Cerebellar cortex (tissue), 1 donor: ENCODE measurements at regions not wholly inside any gene's neighbourhood (a gene's known extent, or its start where the extent isn't known, plus 50 kb on each side); places are given as distances from the start of the nearest gene placed in this dataset.
"Not testable (repeated sequence)": the region's sequence is repeated elsewhere in the genome, so short reads cannot be mapped to it uniquely, and the experiment has no call there.

ENCODE experiments used
- DNase-seq: peaks from one replicate; pipeline ENCODE4 v3.0.0-alpha.2; 2015; ENCODE audit warnings: low spot score

DNA sequence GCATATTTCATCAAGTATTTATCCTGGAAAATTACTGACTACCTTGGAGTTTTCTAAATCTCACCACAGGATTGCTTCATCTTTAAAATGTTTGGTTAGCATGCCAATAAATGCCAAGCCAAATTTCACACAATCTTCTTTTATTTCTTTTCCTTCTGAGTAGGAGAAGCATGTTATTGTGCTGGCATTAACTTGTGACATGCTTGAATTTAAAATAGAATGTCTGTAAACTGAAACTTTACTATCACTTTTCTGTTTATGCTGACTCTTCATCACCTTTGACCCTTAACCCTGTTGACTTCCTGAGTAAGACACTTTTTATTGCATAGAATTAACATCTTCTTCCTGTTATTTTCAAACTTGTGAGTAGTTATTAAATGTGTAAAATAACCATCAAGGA is 56.2 kb upstream of the LRRTM4 start:
- no peak for DNase-seq

DNA sequence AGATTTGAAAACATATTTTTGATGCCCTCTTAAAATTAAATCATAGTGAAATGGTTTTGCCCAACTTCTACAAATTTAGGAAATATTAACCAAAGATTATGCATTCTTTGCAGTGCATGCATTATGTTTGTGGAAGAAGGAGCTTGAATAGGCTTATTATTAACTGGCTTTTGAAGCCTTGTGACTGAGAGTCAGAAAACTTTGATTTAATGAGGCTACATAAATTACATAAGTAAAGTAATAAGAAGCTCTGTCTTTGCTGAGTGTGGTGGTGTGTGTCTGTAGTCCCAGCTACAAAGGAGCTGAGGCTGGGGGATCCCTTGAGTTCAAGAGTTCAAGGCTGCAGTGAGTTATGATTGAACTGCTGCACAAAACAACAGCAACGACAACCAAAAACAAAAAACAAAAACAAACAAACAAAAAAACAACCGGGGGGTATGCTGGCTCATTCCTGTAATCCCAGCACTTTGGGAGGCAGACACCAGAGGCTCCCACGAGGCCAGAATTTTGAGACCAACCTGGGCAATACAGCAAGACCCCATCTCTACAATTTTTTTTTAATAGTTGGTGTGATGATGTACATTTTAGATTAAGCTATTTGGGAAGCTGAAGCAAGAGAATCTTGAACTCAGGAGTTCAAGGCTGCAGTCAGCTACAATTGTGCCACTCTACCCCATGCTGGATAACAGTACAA is 57.0 kb upstream of the LRRTM4 start:
- DNase-seq: no peak

DNA sequence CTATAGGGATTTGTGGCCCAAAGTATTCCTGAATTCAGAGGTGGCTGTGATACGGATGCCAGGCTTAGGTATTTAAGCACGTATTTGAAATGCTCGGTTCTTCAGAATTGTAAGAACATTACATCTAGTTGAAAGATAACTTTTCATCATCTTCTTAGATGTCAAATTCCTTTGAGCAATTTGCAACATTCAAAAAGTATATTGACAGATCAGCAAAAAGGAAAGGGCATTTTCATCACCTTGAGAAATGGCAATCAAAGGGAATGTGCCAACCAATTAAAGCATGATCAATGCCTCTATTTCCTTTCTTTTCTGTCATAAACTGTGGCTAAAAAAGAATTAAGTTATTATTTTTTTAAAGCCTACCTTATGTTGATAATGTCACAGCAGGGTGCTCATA is 66.3 kb upstream of the LRRTM4 start:
- no peak for DNase-seq

DNA sequence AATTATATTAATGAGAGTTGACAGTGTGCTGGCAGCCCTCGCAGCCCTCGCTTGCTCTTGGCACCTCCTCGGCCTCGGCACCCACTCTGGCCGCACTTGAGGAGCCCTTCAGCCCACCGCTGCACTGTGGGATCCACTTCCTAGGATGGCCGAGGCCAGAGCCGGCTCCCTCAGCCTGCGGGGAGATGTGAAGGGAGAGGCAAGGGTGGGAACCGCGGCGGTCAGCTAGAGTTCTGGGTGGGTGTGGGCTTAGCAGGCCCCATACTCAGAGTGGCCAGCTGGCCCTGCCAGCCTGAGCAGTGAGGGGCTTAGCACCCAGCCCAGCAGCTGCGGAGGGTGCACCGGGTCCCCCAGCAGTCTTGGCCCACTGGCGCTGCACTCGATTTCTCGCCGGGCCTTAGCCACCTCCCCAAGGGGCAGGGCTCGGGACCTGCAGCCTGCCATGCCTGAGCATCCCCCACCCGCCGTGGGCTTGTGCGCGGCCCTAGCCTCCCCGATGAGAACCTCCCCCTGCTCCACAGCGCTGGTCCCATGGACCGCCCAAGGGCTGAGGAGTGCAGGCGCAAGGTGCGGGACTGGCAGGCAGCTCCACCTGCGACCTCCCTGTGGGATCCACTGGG is 68.2 kb upstream of the LRRTM4 start:
- DNase-seq: no peak

DNA sequence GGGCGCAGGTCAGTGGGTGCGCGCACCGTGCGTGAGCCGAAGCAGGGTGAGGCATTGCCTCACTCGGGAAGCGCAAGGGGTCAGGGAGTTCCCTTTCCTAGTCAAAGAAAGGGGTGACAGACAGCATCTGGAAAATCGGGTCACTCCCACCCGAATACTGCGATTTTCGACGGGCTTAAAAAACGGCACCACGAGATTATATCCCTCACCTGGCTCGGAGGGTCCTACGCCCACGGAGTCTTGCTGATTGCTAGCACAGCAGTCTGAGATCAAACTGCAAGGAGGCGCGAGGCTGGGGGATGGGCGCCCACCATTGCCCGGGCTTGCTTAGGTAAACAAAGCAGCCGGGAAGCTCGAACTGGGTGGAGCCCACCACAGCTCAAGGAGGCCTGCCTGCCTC is 70.8 kb upstream of the LRRTM4 start:
- DNase-seq: not testable (repeated sequence)

DNA sequence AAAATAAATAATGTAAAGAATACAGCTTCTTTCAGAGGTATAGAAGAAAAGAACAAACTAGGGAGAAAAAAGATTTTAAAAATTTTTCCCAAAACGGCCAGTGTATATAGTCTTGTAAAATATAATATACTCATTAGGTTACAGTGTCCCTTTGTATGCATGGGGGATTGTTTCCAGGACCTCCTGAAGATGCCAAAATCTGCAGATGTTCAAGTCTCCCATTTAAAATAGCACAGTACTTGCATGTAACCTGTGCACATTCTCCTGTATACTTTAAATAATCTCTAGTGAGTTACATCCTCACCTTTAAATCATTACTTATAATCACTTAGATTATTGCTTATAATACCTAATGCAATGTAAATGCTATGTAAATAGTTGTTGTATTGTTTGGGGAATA is 80.6 kb upstream of the LRRTM4 start:
- no peak for DNase-seq

DNA sequence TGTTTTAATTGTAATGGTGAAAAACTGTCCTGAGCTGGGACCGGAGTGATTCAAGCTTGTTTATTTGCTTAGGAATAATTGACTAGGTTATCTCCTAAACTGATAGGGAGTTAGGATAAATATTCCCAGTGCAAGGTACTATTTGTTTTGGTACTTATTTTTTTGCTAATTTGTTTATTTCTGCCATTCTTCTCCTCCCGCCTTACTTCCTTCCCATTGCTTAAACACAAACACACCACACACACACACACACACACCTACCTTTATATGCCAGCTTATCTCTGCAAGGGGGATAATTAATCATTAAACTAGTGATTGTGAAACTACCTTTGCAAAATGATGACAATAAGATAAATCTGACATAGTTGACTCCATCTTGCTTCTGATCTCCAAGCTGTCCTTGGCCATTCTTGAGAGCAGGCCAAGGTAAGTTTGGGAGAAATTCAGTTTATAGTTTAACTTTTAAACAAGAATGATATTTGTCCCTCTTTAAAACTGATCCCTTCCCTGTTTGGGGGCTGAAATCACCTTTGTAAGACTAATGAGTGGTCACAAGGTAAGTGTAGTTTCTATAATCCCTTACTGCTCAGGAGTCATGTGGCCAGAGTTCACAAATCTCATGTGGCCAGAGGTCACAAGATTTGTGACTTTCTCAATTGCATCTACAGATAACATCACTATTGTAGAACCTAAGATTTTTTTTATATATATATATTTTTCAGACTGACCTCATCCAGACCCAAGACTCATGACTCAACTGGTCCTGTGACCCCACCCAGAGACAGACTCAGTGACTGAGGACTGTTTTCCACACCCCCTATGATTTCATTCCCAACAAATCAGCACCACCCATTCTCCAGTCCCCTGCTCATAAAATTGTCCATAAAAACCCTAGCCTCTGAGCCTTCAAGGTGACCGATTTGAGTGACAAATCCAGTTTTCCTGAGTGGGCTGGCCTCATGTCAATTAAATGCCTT is 83.1 kb upstream of the LRRTM4 start:
- no peak for DNase-seq

DNA sequence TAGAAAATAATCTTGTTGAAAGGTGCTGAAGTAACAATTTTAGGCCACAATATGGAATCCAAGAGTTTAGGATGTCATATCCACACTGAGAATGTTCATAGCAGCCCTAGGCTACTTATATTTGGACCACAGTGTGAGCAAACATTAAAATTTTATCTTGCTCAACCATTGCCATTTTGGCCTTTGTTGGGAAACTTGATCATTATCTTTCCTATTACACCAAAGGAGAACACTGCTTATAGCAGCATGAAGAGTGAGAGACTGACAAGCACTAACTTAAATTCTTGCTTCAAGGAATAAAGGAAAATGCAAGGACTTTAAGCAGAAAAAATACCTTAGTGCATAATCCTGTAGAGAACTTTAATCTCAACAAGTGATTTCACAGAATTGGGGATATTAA is 86.3 kb upstream of the LRRTM4 start:
- no peak for DNase-seq

DNA sequence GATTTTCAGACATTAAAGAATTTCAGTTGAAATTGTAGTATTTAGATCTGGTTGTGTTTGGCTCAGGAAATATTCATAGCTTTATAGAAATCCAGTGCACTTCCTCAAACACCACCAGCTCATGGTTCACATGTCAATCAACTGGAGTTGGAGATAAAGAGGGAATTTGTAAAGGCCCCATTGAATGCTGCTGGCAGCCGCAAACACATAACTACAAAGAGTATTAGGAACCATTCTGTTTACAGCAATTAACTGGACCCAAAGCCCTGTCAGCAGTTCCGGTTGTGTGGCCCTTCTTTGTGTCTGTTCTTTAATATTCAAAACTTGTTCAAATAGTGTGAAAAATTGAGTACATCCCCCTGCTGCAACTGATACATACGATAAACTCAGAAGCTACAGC is 107.4 kb upstream of the LRRTM4 start:
- DNase-seq: no peak

DNA sequence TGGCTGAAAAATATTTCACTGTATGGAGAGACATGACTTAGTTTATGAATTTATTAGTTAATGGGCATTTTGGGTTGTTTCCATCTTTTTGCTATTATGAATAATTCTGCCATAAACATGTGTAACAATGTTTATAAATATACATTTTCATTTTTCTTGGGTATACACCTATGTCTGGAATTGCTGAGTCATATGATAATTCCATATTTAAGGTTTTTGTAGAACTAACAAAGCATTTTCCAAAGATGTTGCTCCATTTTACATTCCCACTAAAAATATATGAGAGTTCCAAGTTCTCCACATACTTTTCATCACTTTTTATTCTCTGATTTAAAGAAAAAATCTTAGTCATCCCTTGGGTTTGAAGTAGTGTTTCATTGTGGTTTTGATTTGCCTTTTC is 108.8 kb upstream of the LRRTM4 start:
- no peak for DNase-seq

DNA sequence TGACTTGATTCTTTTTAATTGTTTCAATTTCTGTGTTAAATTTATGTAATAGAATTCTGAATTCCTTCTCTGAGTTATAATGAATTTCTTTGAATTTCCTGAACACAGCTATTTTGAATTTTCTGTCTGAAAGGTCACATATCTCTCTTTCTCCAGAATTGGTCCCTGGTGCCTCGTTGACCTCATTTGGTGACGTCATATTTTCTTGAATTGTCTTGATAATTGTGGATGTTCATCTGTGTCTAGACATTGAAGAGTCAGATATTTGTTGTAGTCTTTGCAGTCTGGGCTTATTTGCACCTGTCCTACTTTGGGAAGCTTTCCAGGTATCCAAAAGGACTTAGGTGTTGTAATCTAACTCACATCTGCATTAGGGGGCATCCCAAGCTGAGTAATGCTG is 111.4 kb upstream of the LRRTM4 start:
- no peak for DNase-seq

DNA sequence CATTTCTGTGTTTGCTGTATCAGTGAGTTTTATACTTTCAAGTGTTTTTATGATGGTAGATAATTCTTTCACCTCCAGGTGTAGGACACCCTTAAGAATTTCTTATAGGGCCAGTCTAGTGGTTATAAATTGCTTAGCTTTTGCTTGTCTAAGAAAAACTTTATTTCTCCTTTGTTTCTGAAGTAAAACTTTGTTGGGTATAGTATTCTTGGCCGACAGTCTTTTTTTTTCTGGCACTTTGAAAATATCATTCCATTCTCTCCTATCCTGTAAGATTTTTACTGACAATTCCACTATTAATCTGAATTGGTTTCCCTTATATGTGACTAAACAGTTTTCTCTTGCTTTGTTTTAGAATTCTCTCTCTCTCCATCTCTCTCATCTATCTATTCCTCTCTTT is 118.7 kb upstream of the LRRTM4 start:
- DNase-seq: no peak

DNA sequence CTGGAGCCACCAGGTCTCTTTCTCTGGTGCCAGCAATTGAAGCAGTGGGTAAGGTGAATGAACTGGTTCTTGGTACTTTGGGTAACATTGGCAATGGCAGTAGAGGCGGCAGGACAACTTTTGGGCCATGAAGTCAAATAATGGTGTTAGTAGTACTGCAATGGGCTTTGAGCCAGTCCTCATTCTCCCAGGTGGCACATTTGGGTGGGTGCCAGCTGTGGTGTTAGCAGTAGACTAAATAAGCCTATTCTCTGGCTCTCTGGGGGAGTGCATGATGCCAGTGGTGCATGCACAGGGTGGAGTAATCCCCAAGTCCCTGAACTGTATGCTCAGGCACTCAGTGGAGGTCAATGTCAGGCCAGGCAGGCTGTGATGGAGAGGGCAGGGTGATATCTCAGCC is 120.2 kb upstream of the LRRTM4 start:
- DNase-seq: no peak

DNA sequence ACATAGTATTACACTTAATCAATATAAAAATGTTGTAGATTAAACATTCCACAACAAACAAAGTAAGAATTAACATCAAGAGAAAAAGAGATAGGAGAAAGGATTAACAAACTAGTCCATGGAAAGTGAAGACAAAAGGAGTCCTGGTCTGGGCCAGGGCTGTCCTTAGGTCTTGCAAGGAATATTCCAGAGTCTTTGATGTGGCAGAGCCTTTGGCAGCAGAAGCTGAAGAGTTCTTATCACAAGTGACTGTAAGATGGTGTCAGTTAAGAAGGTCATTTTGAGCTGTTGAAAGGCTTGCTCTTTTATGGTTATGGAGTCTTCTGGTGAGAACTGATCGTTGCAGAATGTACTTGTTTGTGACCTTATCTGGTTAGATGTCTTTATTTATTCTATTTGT is 127.7 kb upstream of the LRRTM4 start:
- DNase-seq: no peak

DNA sequence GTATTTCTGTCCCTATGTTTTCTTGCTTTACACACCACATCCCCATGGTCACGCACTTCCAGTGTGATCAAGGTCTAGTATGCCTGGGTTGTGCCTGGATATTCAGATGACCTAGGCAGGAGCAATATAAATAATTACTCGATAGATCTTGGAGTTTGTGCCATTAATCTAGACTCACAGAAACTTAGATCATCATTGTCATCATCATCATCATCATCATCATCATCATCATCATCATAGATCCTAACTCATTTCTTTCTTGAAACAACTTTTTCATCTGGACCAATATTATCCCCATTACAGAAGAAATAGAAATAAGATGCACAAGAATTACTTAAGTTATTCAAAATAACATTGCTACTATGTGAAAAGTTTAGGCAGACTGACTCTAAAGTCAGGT is 130.3 kb upstream of the LRRTM4 start:
- DNase-seq: no peak

DNA sequence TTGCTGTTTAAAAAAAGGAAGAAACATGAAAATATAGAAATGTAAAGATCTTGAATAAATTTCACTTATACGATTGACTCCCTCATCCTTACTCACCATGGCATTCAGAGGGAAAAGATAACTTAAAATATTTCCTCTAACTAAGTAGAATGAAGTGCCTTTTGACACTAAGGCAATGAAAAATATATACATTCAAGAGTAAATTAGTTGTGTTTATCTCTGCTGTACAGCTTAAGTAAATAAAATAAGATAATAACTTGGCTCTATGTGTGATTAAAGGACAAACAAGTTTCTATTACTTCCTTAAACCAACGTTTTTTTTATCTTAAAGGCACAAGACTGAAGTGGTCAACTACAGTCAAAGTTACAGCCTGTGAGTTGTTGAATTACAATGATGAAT is 142.3 kb upstream of the LRRTM4 start:
- no peak for DNase-seq

DNA sequence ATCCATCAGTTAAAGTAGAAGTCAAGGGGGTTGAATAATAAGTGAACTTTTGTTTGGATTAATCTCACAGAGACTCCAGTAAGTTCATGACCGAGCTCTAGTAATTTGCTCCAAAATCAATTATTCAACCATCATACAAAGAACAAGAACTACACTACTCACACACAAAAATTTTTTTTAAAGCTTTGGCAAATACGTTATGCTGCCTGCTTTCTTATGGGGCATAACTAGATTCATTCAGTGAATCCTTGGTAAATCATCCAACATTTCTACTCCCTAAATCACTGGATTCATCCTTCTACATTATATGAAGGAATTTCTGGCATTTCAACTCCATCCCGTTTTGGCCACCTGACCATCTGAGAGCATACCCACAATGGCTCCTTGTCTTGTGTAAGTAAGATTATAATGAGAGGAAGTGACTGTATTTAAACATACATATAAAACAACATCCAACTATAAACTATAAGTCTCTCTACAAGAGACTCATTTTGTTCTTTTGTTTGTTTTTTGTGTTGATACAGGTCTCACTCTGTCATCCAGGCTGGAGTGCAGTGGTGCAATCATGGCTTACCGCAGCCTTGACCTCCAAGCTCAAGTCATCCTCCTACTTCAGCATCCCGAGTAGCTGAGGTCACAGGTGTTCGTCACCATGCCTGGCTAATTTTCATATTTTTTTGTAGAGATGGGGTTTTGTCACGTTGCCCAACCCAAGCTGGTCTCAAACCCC is 144.2 kb upstream of the LRRTM4 start:
- DNase-seq: no peak

DNA sequence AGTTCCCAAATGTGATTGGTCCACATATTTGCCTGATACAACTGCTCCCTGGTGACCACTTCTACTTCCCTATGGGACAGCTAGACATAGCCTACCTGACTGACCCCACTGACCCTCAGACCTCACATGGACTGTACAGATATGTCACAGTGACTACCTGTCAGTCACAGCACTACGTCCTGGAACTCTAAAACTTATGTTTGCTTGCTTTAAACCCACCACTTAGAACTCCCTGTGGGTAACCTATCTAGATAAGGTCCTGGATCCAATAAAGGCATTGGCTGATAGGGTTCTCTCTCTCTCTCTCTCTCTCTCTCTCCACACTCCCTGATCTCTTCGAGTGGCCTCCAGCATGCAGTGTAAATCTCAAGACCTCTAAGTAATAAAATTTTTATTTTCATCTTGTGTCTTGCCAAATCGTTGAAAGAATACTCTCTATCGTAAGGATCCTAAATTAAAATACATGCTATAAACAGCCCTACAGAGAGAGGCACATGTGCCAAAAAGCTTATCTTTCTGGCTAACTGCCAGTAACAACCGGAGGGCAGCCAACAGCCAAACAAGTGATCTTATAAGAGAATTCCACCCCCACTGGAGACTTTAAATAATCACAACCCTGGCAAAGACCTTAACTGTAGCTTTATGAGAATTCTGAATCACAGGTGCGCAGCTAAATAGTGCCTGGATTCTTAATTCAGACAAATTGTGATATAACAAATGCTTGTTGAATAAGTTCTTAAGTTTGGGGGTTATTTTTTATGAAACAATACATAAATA is 162.6 kb upstream of the LRRTM4 start:
- DNase-seq: not testable (repeated sequence)

DNA sequence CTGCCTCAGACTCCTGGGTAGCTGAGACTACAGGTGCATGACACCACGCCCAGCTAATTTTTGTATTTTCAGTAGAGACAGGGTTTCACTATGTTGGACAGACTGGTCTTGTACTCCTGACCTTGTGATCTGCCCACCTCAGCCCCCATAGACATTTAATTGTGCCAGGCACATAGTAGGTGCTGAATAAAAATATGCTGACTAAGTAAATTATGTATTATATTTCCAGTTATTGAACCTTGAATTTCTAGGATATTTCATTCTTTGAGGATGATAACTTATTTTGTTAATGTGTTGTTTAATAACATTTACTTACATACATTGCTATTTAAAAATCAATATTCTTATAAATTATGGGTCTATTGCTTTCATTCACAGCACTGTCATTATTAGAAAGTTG is 190.4 kb upstream of the LRRTM4 start:
- DNase-seq: no peak

DNA sequence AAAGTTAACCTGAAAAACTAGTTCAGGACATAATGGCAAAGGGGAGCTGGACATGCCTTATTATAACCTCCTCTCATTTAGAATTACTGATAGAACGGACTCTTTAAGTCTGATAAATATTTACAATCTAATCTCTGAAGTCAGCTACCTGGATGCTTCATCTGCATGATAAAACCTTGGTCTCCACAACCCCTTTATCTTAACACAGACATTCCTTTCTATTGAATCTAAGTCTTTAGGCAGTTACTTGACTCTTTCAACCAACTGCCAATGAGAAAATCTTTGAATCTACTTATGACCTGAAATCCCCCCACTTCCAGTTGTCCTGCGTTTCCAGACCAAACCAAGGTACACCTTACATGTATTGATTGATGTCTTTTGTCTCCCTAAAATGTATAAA is 191.2 kb upstream of the LRRTM4 start:
- DNase-seq: no peak

DNA sequence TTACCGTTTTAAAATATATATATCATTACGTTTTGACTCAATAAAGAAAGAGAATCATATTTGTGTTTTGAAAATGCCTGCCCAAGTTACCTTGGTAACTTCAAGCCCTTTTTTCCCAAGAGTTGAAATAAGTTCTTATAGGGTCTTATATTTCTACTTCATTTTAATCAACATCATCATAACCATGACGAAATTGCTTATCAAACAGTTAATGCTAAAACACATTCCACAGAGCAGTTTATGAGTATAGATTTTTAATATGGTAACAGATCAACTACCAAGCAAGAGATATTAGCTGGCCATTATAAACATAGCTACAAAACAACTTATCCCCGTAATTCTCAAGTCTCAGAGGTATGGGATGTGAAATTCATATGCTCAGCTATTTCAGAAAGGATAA is 197.9 kb upstream of the LRRTM4 start:
- DNase-seq: no peak

DNA sequence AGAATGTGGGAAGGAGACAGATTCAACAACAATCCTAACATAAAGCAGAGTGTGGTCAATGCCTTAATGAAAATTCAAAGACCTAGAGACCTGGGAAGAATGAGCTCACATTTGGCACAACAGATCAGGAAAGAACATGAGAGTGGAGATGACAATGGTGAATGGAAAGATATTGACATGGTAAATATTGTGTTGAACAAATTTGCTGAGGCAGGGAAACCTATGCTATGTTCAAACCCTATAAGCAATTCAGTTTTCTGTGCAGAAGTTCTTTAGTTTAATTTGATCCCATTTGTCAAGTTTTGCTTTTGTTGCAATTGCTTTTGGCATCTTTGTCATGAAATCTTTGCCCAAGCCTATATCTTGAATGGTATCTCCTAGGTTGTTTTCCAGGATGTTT is 199.4 kb upstream of the LRRTM4 start:
- no peak for DNase-seq
